GM18517 (cell line): ENCODE measurements at regions not wholly inside any gene's neighbourhood (a gene's known extent, or its start where the extent isn't known, plus 50 kb on each side); places are given as distances from the start of the nearest gene placed in this dataset.
"Not testable (repeated sequence)": the region's sequence is repeated elsewhere in the genome, so short reads cannot be mapped to it uniquely, and the experiment has no call there.

ENCODE experiments used
- ATAC-seq: cut with Tn5 transposase; IDR thresholded peaks from one replicate; pipeline ENCODE4 v1.9.1; 2021; ENCODE audit warnings: mild to moderate bottlenecking, moderate library complexity; ENCODE audit not compliant: unreplicated experiment

DNA sequence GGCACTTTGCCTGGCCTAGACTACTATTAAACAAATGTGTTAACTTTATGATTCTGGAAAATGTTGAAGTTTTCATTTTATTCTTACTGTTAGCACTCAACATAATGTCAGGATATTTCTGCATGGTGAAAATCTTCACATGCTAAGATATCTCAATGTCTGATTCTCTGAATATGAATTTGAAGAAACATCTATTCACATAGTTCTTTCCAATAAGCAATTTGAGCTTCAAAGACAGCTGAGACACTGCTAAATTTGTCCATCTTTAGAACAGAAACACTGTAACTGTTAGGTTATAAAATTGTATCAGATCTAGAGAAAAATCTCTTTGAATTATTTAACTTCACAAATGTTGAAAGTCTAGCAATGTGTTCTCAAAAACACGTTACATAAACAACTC, 970.2 kb downstream of the PLOD2 start:
- ATAC-seq = no peak

DNA sequence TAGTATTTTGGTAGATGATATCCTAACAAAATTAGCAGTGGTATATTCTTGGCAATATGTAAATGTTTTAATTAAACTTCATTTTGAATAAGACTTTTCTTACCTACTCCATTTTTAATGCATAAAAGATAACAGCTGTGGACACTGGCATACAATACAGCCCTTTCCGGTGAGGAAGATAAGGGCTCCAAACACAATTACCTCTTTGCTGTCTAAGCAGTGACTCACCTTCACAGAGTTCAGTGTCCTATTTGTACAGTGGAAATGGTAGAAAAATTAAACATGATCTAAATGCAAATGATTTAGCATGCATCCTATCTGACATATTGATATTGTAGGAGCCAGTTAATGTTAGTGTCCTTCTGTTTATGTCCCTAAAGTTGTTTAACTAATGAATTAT, 969.4 kb downstream of the PLOD2 start:
- no peak for ATAC-seq

DNA sequence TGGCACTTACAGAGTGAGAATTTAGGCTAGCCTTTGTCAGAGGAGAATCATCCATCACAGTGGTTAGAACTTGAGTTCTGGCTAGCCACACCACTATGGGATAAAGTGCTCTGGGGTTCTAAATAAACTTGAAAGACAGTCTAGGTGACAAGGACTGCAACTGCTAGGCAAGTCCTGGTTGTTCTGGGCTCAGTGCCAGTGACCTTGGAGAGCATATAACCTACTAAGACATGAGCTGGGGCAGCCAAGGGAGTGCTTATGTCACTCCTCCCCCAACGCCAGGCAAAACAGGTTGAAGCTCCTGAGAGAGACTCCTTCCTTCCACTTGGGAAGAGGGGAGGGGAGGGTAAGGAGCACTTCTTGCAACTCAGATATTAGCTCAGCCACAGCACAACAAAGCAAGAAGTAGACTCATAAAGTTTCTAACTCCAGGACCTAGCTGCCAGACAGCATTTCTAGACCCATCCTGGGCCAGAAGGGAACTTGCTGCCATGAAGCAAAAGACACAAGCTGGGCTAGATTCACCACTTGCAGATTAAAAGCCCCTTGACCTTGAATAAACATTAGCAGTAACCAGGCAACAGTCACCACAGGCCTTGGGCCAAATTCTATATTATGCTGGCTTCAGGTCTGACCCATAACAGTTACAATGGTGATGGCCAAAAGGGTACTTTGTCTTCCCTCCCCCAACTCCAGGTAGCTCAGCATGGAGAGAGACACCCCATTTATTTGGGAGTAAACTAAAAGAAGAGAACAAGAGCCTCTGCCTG, 963.7 kb downstream of the PLOD2 start:
- no peak for ATAC-seq

DNA sequence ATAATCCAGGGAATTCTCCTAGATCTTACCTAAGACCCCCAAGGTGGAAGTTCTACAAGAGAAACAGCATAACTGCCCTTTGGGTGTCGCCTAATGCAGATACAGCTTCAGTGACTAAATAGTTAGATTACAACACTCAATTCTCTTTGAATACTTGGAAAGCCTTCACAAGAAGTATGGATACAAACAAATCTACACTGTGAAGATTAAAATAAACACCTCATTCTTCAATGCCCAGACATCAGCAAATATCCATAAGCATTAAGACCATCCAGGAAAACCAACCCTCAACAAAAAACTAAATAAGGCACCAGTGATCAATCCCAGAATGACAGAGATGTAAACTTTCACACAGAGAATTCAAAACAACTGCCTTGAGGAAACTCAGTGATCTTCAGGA, 963.2 kb downstream of the PLOD2 start:
- ATAC-seq = no peak

DNA sequence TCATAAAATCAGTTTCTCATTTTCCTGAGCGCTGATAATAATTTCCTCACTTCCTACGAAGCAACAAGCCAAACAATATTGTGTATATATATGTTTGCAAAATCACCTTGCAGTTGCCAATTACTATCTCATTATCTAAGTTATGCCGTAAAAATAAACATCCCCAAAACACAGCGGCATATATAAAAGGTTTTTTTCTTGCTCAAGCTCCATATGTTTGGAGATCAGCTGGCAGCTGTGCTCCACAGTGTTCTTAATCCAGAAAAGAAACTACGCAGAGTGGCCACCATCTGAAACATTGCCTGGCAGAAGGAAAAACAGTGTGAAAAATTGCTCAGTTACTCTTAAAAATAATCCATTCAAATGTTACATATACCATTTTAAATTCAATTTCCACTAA, 951.4 kb downstream of the PLOD2 start:
- ATAC-seq = no peak

DNA sequence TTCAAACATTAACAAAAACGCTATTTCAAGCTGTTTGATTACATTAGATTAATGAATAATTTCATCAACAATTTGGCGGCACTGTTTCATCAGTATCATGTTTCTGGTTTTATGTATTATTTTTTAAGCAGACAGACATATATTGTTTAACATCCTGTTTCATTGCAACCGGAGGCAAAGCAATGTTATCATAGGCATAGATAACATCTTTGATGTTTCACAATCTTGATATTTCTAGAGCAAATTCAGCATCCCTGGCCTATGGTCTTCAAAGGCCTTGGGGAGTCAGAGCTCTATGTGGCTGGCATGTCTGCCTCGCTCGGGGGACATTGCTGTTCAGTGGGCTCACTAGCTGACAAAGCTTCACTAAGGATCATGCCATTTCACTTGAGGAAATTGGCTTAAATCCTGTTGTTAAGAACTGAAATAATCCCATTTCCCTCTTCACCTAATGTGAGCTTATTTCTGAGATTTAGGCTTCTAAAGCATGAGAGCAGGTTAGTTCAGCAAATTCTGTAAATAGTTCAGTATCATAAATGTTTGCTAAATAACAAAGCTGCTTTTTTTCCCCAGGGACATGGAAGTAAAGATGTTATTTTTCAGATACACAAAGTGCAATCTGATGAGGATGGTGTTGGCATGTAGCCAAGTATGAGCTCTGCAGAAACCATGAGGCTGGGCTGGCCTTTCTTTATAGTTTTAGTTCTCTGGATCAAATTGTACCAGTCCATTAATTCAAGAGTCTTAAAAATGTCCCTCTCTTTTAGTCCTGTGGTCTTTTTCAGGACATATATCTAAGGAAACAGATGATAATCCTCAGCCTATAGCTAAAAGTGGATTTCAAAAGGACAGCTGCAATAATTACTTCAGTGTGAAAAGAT, 941.4 kb downstream of the PLOD2 start:
- no peak for ATAC-seq

DNA sequence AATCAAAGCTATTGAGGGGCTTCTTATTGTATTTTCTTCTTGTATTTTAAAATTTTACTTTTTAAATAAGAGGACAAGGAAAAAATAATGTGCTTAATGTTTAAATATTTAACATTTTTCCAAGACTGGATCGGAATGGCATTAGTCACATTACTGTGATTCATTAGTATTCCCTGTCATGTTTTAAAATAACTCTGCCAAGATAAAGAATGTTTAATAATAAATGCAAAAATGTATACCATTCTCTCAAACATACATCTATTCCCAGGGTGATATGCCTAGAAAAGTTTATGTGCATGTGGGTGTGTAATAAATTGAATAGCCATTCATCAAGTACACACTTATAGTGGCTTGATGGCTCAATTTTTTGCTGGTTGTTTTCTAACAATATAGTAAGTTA, 936.1 kb downstream of the PLOD2 start:
- ATAC-seq = no peak

DNA sequence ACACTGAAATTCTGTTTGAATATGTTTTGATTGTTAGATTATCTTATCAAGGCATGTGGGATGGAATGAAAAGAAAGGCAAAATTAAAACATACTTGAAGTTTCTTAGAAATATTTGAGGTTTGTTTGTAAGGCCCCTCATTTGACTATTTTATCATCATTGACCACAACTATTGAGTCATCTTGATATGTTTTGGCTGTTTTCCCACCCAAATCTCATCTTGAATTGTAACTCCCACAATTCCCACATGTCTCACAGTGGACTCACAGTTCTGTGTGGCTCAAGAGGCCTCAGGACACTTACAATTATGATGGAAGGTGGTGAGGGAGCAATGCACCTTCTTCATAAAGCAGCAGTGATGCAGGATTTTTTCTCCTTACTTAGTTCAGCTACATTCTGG, 917.1 kb downstream of the PLOD2 start:
- ATAC-seq = no peak

DNA sequence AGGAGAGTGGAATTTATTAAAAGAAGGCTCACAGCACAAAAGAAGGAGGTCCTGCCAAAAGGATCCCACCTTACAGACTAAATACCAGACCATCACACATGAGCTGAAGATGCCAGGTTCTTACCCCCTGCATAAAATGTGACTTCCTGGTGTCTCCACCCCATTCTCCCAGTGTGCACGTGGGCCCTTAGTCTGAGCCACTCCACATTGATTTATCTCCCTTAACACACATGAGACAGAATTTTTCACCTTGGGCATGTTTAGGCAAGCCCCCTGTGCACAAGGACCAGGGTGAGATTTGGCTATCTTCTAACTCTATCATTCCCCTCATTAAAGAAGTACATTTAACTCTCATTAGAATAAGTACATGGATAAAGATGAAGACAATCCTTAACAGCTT, 916.7 kb downstream of the PLOD2 start:
- no peak for ATAC-seq

DNA sequence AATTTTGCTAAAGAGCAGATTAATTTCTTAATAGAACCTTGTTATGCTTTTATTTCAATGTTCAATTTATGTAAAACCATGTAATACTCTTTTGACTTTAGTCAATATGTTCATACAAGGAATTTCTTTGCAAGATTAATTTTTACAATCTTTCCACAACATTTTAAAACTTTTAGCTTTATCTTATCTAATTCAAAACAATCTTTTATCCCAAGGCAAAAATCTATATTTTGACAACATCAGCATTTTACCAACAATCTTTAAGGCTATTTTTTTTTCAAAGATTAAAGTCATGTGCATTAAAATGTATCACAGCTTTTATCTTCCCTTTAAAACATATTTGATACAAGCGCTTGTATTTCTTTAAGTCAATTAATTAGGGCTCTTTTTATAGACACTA, 914.7 kb downstream of the PLOD2 start:
- ATAC-seq = no peak

DNA sequence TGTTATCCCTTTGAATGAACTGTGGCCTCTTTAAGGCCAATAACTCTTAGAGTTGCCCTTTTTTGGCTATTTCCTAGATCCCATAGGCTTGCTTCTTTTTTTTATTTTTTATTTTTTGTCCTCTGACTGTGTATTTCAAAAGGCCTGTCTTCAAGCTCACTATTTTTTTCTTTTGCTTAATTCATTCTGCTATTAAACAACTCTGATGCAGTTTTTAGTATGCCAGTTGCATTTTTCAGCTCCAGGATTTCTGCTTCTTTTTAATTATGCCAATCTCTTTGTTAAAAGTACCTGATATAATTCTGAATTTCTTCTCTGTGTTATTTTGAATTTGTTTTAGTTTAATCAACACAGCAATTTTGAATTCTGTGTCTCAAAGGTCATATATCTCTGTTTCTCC, 912.1 kb downstream of the PLOD2 start:
- no peak for ATAC-seq

DNA sequence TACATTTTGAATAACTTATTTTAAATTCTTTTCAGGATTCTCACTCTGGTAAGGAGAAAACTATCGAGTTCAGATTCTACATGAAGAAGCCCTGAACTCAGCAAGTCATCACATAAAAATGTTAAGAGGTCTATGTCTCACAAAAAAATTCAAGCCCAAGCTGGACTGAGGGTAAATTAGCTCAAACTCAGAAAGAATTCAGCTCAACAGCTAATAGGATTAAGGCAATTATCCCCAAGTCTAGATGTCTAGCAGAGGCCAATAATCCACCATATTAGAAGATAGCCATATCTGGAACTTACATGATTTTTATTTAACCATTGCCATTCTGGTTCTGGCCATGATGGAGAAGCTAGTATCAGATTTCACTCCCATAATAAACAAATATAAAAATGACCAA, 909.7 kb downstream of the PLOD2 start:
- ATAC-seq = no peak

DNA sequence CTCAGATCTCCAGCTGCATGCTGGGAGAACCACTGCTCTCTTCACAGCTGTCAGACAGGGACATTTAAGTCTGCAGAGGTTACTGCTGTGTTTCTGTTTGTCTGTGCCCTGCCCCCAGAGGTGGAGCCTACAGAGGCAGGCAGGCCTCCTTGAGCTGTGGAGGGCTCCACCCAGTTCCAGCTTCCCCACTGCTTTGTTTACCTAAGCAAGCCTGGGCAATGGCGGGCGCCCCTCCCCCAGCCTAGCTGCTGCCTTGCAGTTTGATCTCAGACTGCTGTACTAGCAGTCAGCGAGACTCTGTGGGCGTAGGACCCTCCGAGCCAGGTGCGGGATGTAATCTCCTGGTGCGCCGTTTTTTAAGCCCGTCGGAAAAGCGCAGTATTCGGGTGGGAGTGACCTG, 903.0 kb downstream of the PLOD2 start:
- ATAC-seq = not testable (repeated sequence)

DNA sequence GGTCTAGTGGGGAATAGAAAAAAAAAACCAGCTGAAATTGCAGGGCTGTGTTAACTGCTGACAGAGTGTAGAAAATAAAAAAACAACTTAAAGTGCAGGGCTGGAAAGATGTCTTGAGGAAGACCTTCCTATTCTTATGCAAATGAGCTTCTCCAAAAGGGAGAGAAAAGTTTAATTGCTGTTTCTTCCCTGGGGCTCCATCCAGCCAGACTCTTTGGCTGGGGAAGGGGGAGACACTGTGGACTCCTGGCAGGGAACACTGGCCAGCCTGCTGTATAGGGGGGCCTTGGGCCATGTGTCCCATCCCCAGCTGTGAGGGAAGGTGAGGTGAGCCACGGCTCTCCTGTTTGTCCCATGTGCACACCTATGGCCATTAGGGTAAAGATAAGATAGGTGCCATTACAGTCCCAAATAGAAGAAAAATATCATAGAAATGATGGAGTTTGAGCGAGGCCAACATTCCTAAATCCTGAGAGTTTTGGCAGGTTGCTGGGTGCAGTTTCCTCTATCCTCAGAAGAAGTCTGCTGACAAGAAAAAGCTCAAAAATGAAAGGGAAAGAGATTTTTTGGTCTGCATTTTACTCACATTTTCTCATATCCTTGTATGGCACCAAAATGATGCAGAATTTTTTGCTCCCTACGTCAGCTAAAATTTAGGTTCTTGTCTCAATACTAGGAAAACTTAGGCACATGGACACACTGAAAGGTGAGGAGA, 901.7 kb downstream of the PLOD2 start:
- no peak for ATAC-seq

DNA sequence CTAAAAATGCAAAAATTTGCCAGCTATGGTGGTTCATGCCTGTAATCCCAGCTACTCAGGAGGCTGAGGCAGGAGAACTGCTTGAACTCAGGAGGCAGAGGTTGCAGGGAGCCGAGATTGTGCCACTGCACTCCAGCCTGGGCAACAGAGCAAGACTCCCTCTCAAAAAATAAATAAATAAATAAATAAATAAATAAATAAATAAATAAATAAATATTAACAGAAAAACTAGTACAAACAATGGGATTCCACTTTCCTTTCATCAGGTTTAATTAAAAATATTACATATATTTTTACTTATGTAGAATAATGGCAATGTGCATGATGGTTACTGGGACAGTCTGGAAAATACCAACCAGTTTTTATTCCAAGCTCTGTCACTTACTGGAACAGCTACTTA, 897.5 kb downstream of the PLOD2 start:
- ATAC-seq = not testable (repeated sequence)

DNA sequence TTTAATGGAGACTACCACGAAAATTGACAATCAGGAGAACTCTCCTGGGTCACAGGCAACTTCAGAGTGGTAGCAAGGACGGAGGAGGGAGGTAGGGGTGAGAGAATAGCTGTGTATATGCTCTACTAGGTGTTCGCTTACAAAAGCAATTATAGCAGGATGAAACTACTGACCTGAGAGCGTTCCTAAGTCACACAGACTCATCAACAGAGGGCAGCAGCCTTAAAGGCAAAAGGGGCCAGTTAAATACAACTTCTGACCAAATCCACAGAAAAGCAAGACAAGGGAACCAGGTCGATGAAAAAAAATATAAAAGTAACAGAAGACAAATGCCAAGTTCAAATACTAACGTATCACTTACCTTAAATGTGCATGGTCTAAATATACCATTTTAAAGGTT, 894.6 kb downstream of the PLOD2 start:
- ATAC-seq = no peak

DNA sequence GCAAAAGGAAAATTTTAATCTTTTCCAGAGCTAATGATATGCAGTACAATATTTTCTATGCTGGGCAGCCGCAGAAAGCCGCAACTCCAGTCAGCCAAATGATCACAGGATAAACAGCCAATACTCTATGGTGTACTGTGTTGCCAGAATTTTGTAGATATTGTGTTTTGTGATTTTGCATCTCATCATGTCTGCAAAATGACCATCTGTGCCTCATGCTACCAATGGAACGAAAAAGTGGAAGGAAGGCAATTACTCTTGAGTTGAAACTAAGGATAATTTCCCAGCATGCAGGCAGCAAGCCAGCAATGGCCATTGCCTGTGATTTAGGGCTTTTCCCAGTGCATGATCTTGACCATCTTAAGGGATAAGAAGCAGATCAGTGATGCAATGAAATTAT, 891.9 kb downstream of the PLOD2 start:
- no peak for ATAC-seq

DNA sequence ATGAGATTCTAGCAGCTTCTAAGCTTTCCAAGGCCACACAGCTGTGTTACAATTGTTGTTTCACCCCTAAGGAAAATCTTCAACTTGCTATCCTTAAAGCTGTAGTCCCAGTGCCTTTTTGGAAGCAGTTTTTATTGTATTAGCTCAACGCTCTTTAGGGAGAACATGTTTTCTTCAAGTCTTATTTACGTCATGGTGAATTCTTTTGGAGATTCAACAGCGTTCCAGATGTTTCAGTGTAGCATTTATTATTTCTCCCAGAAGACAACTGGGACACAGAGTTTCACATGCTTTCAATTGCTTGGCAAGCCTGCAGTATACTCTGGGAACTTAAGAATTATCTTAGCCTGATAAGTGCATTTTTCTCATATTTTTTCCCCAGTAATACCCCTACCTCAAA, 888.3 kb downstream of the PLOD2 start:
- no peak for ATAC-seq

DNA sequence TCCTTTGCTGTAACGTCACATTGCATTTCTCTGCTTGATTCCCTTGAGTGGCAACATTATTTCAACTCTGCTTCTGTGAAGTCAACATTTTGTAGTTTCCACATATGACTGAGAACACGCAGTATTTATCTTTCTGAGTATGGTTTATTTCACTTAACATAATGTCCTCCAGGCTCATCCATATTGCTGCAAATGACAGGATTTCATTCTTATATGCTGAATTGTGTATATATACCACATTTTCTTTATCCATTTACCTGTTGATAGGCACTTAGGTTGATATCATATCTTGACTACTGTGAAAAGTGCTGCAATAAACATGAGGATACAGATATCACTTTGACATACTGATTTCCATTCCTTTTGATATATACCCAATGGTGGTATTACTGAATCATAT, 878.5 kb downstream of the PLOD2 start:
- no peak for ATAC-seq

DNA sequence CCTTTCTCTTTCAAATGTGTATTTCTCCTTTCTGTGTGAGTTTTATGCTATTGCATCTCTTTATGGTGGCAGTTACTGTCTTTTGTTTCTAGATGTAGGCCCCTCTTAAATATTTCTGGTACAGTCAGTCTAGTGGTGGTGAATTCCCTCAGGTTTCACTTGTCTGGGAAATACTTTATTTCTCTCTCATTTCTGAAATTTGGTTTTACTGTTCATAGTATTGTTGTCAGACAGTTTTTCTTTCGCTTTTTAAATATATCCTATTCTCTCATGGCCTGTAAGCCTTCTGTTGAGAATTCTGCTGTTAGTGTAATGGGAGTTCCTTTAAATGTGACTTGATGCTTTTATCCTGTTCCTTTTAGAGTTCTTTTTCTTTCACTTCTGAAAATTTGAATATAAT, 874.0 kb downstream of the PLOD2 start:
- ATAC-seq = no peak

DNA sequence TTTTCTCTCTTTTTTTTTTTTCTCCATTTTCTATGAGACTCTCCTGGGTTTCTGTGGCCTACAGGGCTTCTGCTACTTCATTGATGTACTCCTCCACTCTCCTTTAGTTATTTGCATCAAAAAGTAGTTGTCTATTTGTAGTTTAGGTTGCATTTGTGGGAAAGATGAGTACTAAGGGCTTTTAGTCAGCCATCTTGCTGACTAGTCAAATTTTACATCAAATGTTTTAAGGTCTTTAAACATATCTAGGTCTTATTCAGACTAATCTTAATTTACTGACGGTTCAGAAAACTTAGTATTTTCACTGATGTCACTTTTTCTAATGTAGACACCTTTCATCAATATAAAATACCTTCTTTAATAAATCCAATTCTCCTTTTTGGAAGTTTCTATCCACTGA, 871.0 kb downstream of the PLOD2 start:
- ATAC-seq = no peak

DNA sequence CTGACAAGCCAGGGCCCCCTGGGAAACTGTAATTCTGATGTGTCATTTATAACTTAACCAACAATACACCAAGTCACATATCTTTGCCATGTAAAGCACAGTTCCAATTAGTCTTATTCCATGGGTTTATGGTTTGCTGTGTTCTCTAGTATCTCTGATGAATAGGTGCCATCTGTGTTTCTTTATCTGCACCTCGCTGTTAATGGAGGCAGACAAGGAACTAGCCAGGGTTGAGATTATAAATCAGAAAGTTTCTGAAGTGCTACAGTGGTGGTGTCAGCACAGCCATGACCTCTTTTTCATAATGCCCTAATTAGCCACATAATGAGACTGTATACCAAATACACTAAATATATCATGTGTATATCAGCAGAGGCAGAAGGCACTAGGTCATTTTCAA, 866.4 kb downstream of the PLOD2 start:
- ATAC-seq = no peak
